Psoas muscle (tissue), 7 donors: ENCODE measurements at regions not wholly inside any gene's neighbourhood (a gene's known extent, or its start where the extent isn't known, plus 50 kb on each side); places are given as distances from the start of the nearest gene placed in this dataset.

Source experiments
- ATAC-seq, 4 donors: fragments of 200-7000 bp; cut with Tn5 transposase; one replicate each; pipeline ENCODE4 v1.9.1; 2020; ENCODE audit warnings: moderate library complexity in 3 of 4, mild to moderate bottlenecking in 2 of 4
- DNase-seq, 2 donors: peaks; one replicate each; pipeline ENCODE4 v3.0.0-alpha.2; 2020
- H3K27ac ChIP-seq: fragments of 200-600 bp; one replicate; pipeline ENCODE4 v1.8.0; 2022
- H3K27me3 ChIP-seq, 3 donors: fragments of 200-600 bp in 1 of 3; one replicate each; pipeline versions ENCODE4 v1.6.1 to v1.8.0; 2013 to 2022; ENCODE audit warnings: low read length in 2 of 3, mild to moderate bottlenecking in 2 of 3, moderate library complexity in 1 of 3; ENCODE audit not compliant: insufficient read depth in 3 of 3
- H3K36me3 ChIP-seq, 2 donors: fragments of 200-600 bp in 1 of 2; one replicate each; pipeline versions ENCODE4 v1.6.1 to v1.8.0; 2013 to 2022; ENCODE audit warnings: low read depth in 1 of 2, mild to moderate bottlenecking in 1 of 2, moderate library complexity in 1 of 2; ENCODE audit not compliant: insufficient read depth in 1 of 2
- H3K4me1 ChIP-seq: fragments of 200-600 bp; one replicate; pipeline ENCODE4 v1.8.0; 2022
- H3K4me3 ChIP-seq: fragments of 200-600 bp; one replicate; pipeline ENCODE4 v1.8.0; 2022; ENCODE audit warnings: mild to moderate bottlenecking
- H3K9me3 ChIP-seq: fragments of 200-600 bp; one replicate; pipeline ENCODE4 v1.8.0; 2022
- CTCF ChIP-seq: fragments of 200-600 bp; IDR thresholded peaks from one replicate; pipeline ENCODE4 v1.8.0; 2022; ENCODE audit warnings: antibody characterized with exemption
- WGBS, 3 donors: extraction: QIAGEN DNeasy Blood & Tissue Kit; methylation state at CpG; one replicate each; pipeline versions ENCODE4 v1.1.6 to v1.1.7; 2013; 5-methylcytosine and 5-hydroxymethylcytosine counted together
- intact Hi-C, 2 donors: fragments of 100-400 bp; cut with DNase I; formaldehyde crosslinking; loops; one replicate each; pipeline versions ENCODE4 v1.11.0 to v1.14.2; 2022
- donor health status: healthy with polysubstance abuse.
- donor health status: DM: no; HTN: no; CAD: no; lungs with moderate emphysema.
- donor health status: Bipolar disorder and iron deficiency.
- donor health status: healthy.
- donor health status: DM: yes; HTN: yes; CAD: no.
- donor health status: DM: no; HTN: no; CAD: no.
- donor health status: DM: yes; HTN: yes; CAD: no.

- H3K36me3 ChIP-seq, result no peaks in the 10 kb centered on the region
- intact Hi-C loops, result no loop called here
- no peak overlapping the region for H3K4me3 ChIP-seq
- no peaks in the 10 kb centered on the region for H3K4me1 ChIP-seq
- 87 to 92% (median 91%) methylated on average over 5 of the region's 5 CpGs for WGBS, 3 donors
- DNase-seq (no peak), ATAC-seq (no peak)
- no peak for TF ChIP-seq CTCF
- peaks cover 1% of the 10 kb centered on the region for H3K9me3 ChIP-seq
- H3K27me3 ChIP-seq, result no peaks in the 10 kb centered on the region
- no peak overlapping the region for H3K27ac ChIP-seq
Measured at GRCh38 chr1:193516755-193517388, 330.5 kb upstream of the B3GALT2 start.

GRCh38 chr1:193514397-193514796 lies 328.0 kb upstream of the B3GALT2 start:
- TF ChIP-seq CTCF, result no peak
- intact Hi-C loops, result no loop called here
- no peaks in the 10 kb centered on the region for H3K4me1 ChIP-seq
- DNase-seq (no peak), ATAC-seq (no peak)
- H3K27ac ChIP-seq, result no peak overlapping the region
- peaks cover 6% of the 10 kb centered on the region for H3K9me3 ChIP-seq
- H3K4me3 ChIP-seq, result no peak overlapping the region
- H3K36me3 ChIP-seq, result no peaks in the 10 kb centered on the region
- no peaks in the 10 kb centered on the region for H3K27me3 ChIP-seq
- WGBS, 3 donors, result 87 to 92% (median 89%) methylated on average over 4 of the region's 4 CpGs

GRCh38 chr1:193513032-193513431 lies 326.6 kb upstream of the B3GALT2 start:
- WGBS, 3 donors, result 93 to 95% (median 94%) methylated on average over 2 of the region's 2 CpGs
- TF ChIP-seq CTCF, result no peak
- no peak for DNase-seq

GRCh38 chr1:193504920-193505319 lies 318.5 kb upstream of the B3GALT2 start:
- Histone ChIP-seq H3K27me3 (no peaks in the 10 kb centered on the region), H3K4me3 (no peak overlapping the region), H3K36me3 (no peaks in the 10 kb centered on the region), H3K4me1 (no peaks in the 10 kb centered on the region), H3K9me3 (no peaks in the 10 kb centered on the region), H3K27ac (no peak overlapping the region)
- intact Hi-C loops, result no loop called here
- ATAC-seq, result no peak
- DNase-seq, result no peak
- TF ChIP-seq CTCF, result no peak

More at GRCh38 chr1:193513032-193513431, 326.6 kb upstream of the B3GALT2 start:
- peaks cover 6% of the 10 kb centered on the region for H3K9me3 ChIP-seq
- H3K27me3 ChIP-seq, result no peaks in the 10 kb centered on the region
- no peak overlapping the region for H3K4me3 ChIP-seq
- no peaks in the 10 kb centered on the region for H3K4me1 ChIP-seq
- intact Hi-C loops, result no loop called here
- H3K27ac ChIP-seq, result no peak overlapping the region
- no peak for ATAC-seq
- no peaks in the 10 kb centered on the region for H3K36me3 ChIP-seq

- Histone ChIP-seq H3K9me3 (no peaks in the 10 kb centered on the region), H3K4me1 (no peaks in the 10 kb centered on the region), H3K36me3 (no peaks in the 10 kb centered on the region), H3K27ac (no peak overlapping the region), H3K4me3 (no peak overlapping the region), H3K27me3 (no peaks in the 10 kb centered on the region)
- intact Hi-C loops, result no loop called here
- ATAC-seq, result no peak
- 53 to 63% (median 61%) methylated on average over 7 of the region's 7 CpGs for WGBS, 3 donors
- no peak for DNase-seq
- TF ChIP-seq CTCF, result no peak
Measured at GRCh38 chr1:193498088-193498655, 311.8 kb upstream of the B3GALT2 start.
